IMR-90 (cell line): ENCODE measurements at regions not wholly inside any gene's neighbourhood (a gene's known extent, or its start where the extent isn't known, plus 50 kb on each side); places are given as distances from the start of the nearest gene placed in this dataset.

Source experiments
- ELK1 ChIP-seq: fragments of 150-350 bp; IDR thresholded peaks from 2 replicates; pipeline ENCODE4 v1.6.1; 2016; ENCODE audit warnings: low read depth, mild to moderate bottlenecking, low read length, moderate library complexity, borderline replicate concordance
- POLR2A ChIP-seq: IDR thresholded peaks from 2 replicates; pipeline ENCODE4 v1.6.1; 2012; ENCODE audit warnings: mild to moderate bottlenecking, low read depth, low read length
- RAD21 ChIP-seq: IDR thresholded peaks from 2 replicates; pipeline ENCODE4 v1.6.1; 2012; ENCODE audit warnings: low read length, improper control_type of control experiment
- RCOR1 ChIP-seq: IDR thresholded peaks from 2 replicates; pipeline ENCODE4 v1.6.1; 2012; ENCODE audit warnings: mild to moderate bottlenecking, low read length, improper control_type of control experiment; ENCODE audit not compliant: insufficient replicate concordance
- RFX5 ChIP-seq: IDR thresholded peaks from 2 replicates; pipeline ENCODE4 v1.8.0; 2012; ENCODE audit warnings: low read depth, mild to moderate bottlenecking, low read length, moderate library complexity
- SMC3 ChIP-seq: fragments of 150-350 bp; IDR thresholded peaks from 2 replicates; pipeline ENCODE4 v1.6.1; 2016; ENCODE audit warnings: low read depth, mild to moderate bottlenecking, antibody characterized with exemption, low read length, moderate library complexity
- USF2 ChIP-seq: fragments of 150-350 bp; IDR thresholded peaks from 2 replicates; pipeline ENCODE4 v1.6.1; 2017; ENCODE audit warnings: mild to moderate bottlenecking, antibody characterized with exemption, low read length, low read depth
- TF ChIP-seq, protein P1 (sequence below): conservative IDR thresholded peaks from 2 replicates; pipeline ENCODE4 v1.5.1; 2012; ENCODE audit warnings: mild to moderate bottlenecking, low read depth, low read length, improper control_type of control experiment

- TF ChIP-seq, protein P1, sequence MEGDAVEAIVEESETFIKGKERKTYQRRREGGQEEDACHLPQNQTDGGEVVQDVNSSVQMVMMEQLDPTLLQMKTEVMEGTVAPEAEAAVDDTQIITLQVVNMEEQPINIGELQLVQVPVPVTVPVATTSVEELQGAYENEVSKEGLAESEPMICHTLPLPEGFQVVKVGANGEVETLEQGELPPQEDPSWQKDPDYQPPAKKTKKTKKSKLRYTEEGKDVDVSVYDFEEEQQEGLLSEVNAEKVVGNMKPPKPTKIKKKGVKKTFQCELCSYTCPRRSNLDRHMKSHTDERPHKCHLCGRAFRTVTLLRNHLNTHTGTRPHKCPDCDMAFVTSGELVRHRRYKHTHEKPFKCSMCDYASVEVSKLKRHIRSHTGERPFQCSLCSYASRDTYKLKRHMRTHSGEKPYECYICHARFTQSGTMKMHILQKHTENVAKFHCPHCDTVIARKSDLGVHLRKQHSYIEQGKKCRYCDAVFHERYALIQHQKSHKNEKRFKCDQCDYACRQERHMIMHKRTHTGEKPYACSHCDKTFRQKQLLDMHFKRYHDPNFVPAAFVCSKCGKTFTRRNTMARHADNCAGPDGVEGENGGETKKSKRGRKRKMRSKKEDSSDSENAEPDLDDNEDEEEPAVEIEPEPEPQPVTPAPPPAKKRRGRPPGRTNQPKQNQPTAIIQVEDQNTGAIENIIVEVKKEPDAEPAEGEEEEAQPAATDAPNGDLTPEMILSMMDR: no peak
- TF ChIP-seq RAD21 (no peak), POLR2A (no peak), RFX5 (no peak), SMC3 (no peak), USF2 (no peak), ELK1 (no peak), RCOR1 (no peak)
Observed at GRCh38 chr2:43034242-43034619, 192.2 kb downstream of the ZFP36L2 start.
